Fibroblast of lung (primary cell): ENCODE measurements at regions not wholly inside any gene's neighbourhood (a gene's known extent, or its start where the extent isn't known, plus 50 kb on each side); places are given as distances from the start of the nearest gene placed in this dataset.

ENCODE experiments used
- DNase-seq, 2 donors: peaks; one replicate each; pipeline versions ENCODE4 v3.0.0 to v3.0.0-alpha.2; 2010; ENCODE audit warnings: low read depth in 2 of 2
- H2AFZ ChIP-seq: 2 replicates; pipeline ENCODE4 v1.5.1; 2012; ENCODE audit warnings: low read length, control low read depth, inconsistent platforms
- H3K27ac ChIP-seq: 2 replicates; pipeline ENCODE4 v1.5.1; 2011; ENCODE audit warnings: low read length, control low read depth; ENCODE audit not compliant: insufficient read depth
- H3K27me3 ChIP-seq: 2 replicates; pipeline ENCODE4 v1.5.1; 2011; ENCODE audit warnings: mild to moderate bottlenecking, low read length; ENCODE audit not compliant: control insufficient read depth, insufficient read depth
- H3K36me3 ChIP-seq: 2 replicates; pipeline ENCODE4 v1.5.1; 2011; ENCODE audit warnings: low read length; ENCODE audit not compliant: control insufficient read depth, insufficient read depth
- H3K4me1 ChIP-seq: 2 replicates; pipeline ENCODE4 v1.5.1; 2011; ENCODE audit warnings: low read length; ENCODE audit not compliant: control insufficient read depth, insufficient read depth; ENCODE audit errors: extremely low read depth
- H3K4me2 ChIP-seq: 2 replicates; pipeline ENCODE4 v1.5.1; 2011; ENCODE audit warnings: low read length, control low read depth; ENCODE audit not compliant: insufficient read depth; ENCODE audit errors: extremely low read depth
- H3K4me3 ChIP-seq, 4 experiments: fragments of 200-600 bp in 1 of 4; sonication (generic) in 1 of 4; replicated peaks in 1 of 4; 2 replicates each; pipeline ENCODE4 v1.5.1; 2011 to 2016; ENCODE audit warnings: low read length in 4 of 4, low read depth in 3 of 4, mild to moderate bottlenecking in 3 of 4, control low read depth in 2 of 4, inconsistent platforms in 1 of 4, mixed read lengths in 1 of 4; ENCODE audit not compliant: insufficient read depth in 1 of 4; ENCODE audit errors: control extremely low read depth in 1 of 4
- H3K79me2 ChIP-seq: 2 replicates; pipeline ENCODE4 v1.5.1; 2012; ENCODE audit warnings: mild to moderate bottlenecking, low read length, inconsistent platforms; ENCODE audit not compliant: control insufficient read depth, insufficient read depth
- H3K9ac ChIP-seq: 2 replicates; pipeline ENCODE4 v1.5.1; 2011; ENCODE audit warnings: mild to moderate bottlenecking, low read length, control low read depth; ENCODE audit not compliant: insufficient read depth
- H3K9me3 ChIP-seq: 2 replicates; pipeline ENCODE4 v1.5.1; 2012; ENCODE audit warnings: low read depth, low read length; ENCODE audit not compliant: control insufficient read depth, insufficient read depth
- H4K20me1 ChIP-seq: 2 replicates; pipeline ENCODE4 v1.5.1; 2011; ENCODE audit warnings: low read length; ENCODE audit not compliant: control insufficient read depth, insufficient read depth; ENCODE audit errors: extremely low read depth
- CTCF ChIP-seq, 2 donors: IDR thresholded peaks in 1 of 2; conservative IDR thresholded peaks in 1 of 2; 1 replicate in 1 of 2; 2 replicates in 1 of 2; pipeline ENCODE4 v1.5.1; 2011 to 2012; ENCODE audit warnings: low read length in 2 of 2, control low read depth in 1 of 2, inconsistent platforms in 1 of 2, low read depth in 1 of 2, mild to moderate bottlenecking in 1 of 2
- EZH2 ChIP-seq: IDR thresholded peaks from 2 replicates; pipeline ENCODE4 v1.5.1; 2012; ENCODE audit warnings: low read length, control low read depth, mild to moderate bottlenecking; ENCODE audit errors: missing control alignments

GRCh38 chr4:117773064-117773936, 261.0 kb upstream of the NDST3 start:
- Histone ChIP-seq H3K4me2 (no peak overlapping the region), H3K36me3 (no peaks in the 10 kb centered on the region), H3K79me2 (no peaks in the 10 kb centered on the region), H3K27me3 (no peaks in the 10 kb centered on the region), H3K27ac (no peak overlapping the region), H3K4me1 (no peaks in the 10 kb centered on the region), H2AFZ (no peak overlapping the region), H4K20me1 (no peaks in the 10 kb centered on the region), H3K9me3 (no peaks in the 10 kb centered on the region), H3K4me3 (no peak overlapping the region), H3K9ac (no peak overlapping the region)
- DNase-seq: peak in 1 of 2 donors; percentile 48
- TF ChIP-seq EZH2: no peak
- no peak for TF ChIP-seq CTCF (conservative IDR thresholded peaks at IDR 0.05 in 1 of 2, IDR thresholded peaks at IDR 0.05 in 1 of 2; ENCODE audit: low read depth in 1 of 2, low read length in 2 of 2)

- Histone ChIP-seq H2AFZ (no peak overlapping the region), H3K9me3 (no peaks in the 10 kb centered on the region), H3K27me3 (no peaks in the 10 kb centered on the region), H3K4me1 (no peaks in the 10 kb centered on the region), H4K20me1 (no peaks in the 10 kb centered on the region), H3K79me2 (no peaks in the 10 kb centered on the region), H3K9ac (no peak overlapping the region), H3K36me3 (no peaks in the 10 kb centered on the region), H3K27ac (no peak overlapping the region), H3K4me3 (no peak overlapping the region), H3K4me2 (no peak overlapping the region)
- DNase-seq: peak; percentile 62 to 89
- TF ChIP-seq CTCF (conservative IDR thresholded peaks at IDR 0.05 in 1 of 2, IDR thresholded peaks at IDR 0.05 in 1 of 2; ENCODE audit: low read depth in 1 of 2, low read length in 2 of 2) (no peak), EZH2 (no peak)
Observed at GRCh38 chr4:117777721-117778120, 256.6 kb upstream of the NDST3 start.

GRCh38 chr4:117783716-117784115, 250.6 kb upstream of the NDST3 start:
- Histone ChIP-seq H3K4me3 (no peak overlapping the region), H4K20me1 (no peaks in the 10 kb centered on the region), H3K79me2 (no peaks in the 10 kb centered on the region), H3K4me1 (no peaks in the 10 kb centered on the region), H3K4me2 (no peak overlapping the region), H2AFZ (no peak overlapping the region), H3K9me3 (no peaks in the 10 kb centered on the region), H3K36me3 (no peaks in the 10 kb centered on the region), H3K27ac (no peak overlapping the region), H3K9ac (no peak overlapping the region), H3K27me3 (no peaks in the 10 kb centered on the region)
- peak; percentile 67 to 71 for DNase-seq
- TF ChIP-seq CTCF (conservative IDR thresholded peaks at IDR 0.05 in 1 of 2, IDR thresholded peaks at IDR 0.05 in 1 of 2; ENCODE audit: low read depth in 1 of 2, low read length in 2 of 2) (no peak), EZH2 (no peak)
